ENCODE measurements at regions not wholly inside any gene's neighbourhood (a gene's known extent, or its start where the extent isn't known, plus 50 kb on each side); places are given as distances from the start of the nearest gene placed in this dataset.
"Not testable (repeated sequence)": the region's sequence is repeated elsewhere in the genome, so short reads cannot be mapped to it uniquely, and the experiment has no call there.

GRCh38 chr15:99791881-99792807, 58.9 kb upstream of the LYSMD4 start:
- H3K9me3 Mint-ChIP-seq; H3K36me3 ChIP-seq (ENCODE audit: control insufficient read depth in 2 of 2, extremely low read depth in 1 of 2, insufficient read depth in 1 of 2, low read length in 1 of 2); POLR2A ChIA-PET; H3K4me3 Mint-ChIP-seq; H3K4me1 Mint-ChIP-seq; H3K9me3 ChIP-seq; H3K36me3 Mint-ChIP-seq; H3K4me1 ChIP-seq (ENCODE audit: control insufficient read depth in 1 of 2, extremely low read depth in 1 of 2, insufficient read depth in 2 of 2, low read length in 2 of 2); DNase-seq; H3K27ac Mint-ChIP-seq; H3K4me3 ChIP-seq (ENCODE audit: control insufficient read depth in 1 of 2, extremely low read depth in 1 of 2, low read length in 1 of 2); H3K27me3 ChIP-seq (replicated peaks in 1 of 2; ENCODE audit: control insufficient read depth in 2 of 2, extremely low read depth in 1 of 2, insufficient read depth in 2 of 2, low read length in 1 of 2); ATAC-seq (replicated peaks in 1 of 4); H3K27ac ChIP-seq (ENCODE audit: low read length); CTCF ChIA-PET: not testable (repeated sequence)
- WGBS (ENCODE audit: insufficient coverage) = 93% methylated on average over 9 of the region's 22 CpGs
- H3K27me3 Mint-ChIP-seq = peaks cover 9 to 12% of the 10 kb centered on the region in 2 donors

- H3K4me1 Mint-ChIP-seq; POLR2A ChIA-PET; CTCF ChIA-PET; H3K4me3 ChIP-seq (ENCODE audit: control insufficient read depth in 1 of 2, extremely low read depth in 1 of 2, low read length in 1 of 2); H3K27ac ChIP-seq (ENCODE audit: low read length); H3K4me1 ChIP-seq (ENCODE audit: control insufficient read depth in 1 of 2, extremely low read depth in 1 of 2, insufficient read depth in 2 of 2, low read length in 2 of 2); H3K27me3 ChIP-seq (replicated peaks in 1 of 2; ENCODE audit: control insufficient read depth in 2 of 2, extremely low read depth in 1 of 2, insufficient read depth in 2 of 2, low read length in 1 of 2); H3K36me3 ChIP-seq (ENCODE audit: control insufficient read depth in 2 of 2, extremely low read depth in 1 of 2, insufficient read depth in 1 of 2, low read length in 1 of 2); DNase-seq; H3K9me3 ChIP-seq; H3K36me3 Mint-ChIP-seq; H3K4me3 Mint-ChIP-seq; H3K27ac Mint-ChIP-seq; ATAC-seq (replicated peaks in 1 of 4); H3K9me3 Mint-ChIP-seq: not testable (repeated sequence)
- 82% methylated on average over 4 of the region's 7 CpGs for WGBS (ENCODE audit: insufficient coverage)
- H3K27me3 Mint-ChIP-seq = peaks cover 10 to 12% of the 10 kb centered on the region in 2 donors
Measured at GRCh38 chr15:99790751-99791150, 57.5 kb upstream of the LYSMD4 start.

DNA sequence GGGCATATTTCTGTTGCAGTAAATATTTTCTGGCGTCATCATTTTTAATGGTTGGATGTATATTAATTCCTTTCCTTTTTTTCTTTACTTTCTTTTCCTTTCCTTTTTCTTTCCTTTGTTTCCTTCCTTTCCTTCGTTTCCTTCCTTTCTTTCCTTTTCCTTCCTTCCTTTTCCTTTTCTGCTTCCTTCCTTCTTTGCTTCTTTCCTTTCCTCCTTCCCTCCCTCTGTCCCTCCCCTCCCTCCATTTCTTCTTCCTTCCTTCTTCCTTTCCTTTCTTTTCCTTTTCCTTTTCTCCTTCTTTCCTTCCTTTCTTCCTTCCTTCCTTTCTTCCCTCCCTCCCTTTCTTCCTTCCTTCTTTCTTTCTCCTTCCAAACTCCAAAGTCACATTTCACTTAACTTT, 54.9 kb upstream of the LYSMD4 start:
- H3K4me1 ChIP-seq (ENCODE audit: control insufficient read depth in 1 of 2, extremely low read depth in 1 of 2, insufficient read depth in 2 of 2, low read length in 2 of 2) = no peaks in the 10 kb centered on the region
- H3K36me3 ChIP-seq (ENCODE audit: control insufficient read depth in 2 of 2, extremely low read depth in 1 of 2, insufficient read depth in 1 of 2, low read length in 1 of 2) = peaks cover 0 to 3% of the 10 kb centered on the region in 2 donors
- DNase-seq (no peak), ATAC-seq (replicated peaks in 1 of 4) (no peak)
- Mint-ChIP-seq H3K27me3 (peaks cover 10 to 12% of the 10 kb centered on the region in 2 donors), H3K36me3 (no peaks in the 10 kb centered on the region), H3K27ac (no peak overlapping the region), H3K4me1 (no peaks in the 10 kb centered on the region), H3K4me3 (no peak overlapping the region), H3K9me3 (no peaks in the 10 kb centered on the region)
- no peak overlapping the region for H3K27ac ChIP-seq (ENCODE audit: low read length)
- ChIA-PET POLR2A (no interaction called here), CTCF (interaction anchor here in 1 of 2 donors (0.6 kb wide), 1 partner anchor 745 kb away, joined by 3 read pairs; no protein-coding TSS in a partner anchor)
- H3K27me3 ChIP-seq (replicated peaks in 1 of 2; ENCODE audit: control insufficient read depth in 2 of 2, extremely low read depth in 1 of 2, insufficient read depth in 2 of 2, low read length in 1 of 2) = peaks cover 0 to 4% of the 10 kb centered on the region in 2 experiments
- H3K9me3 ChIP-seq = no peaks in the 10 kb centered on the region
- 38% methylated on average over 1 of the region's 2 CpGs for WGBS (ENCODE audit: insufficient coverage)
- H3K4me3 ChIP-seq (ENCODE audit: control insufficient read depth in 1 of 2, extremely low read depth in 1 of 2, low read length in 1 of 2) = no peak overlapping the region

GRCh38 chr15:99784800-99785199, 51.6 kb upstream of the LYSMD4 start:
- H3K27me3 Mint-ChIP-seq = peaks cover 10 to 12% of the 10 kb centered on the region in 2 donors
- H3K27ac ChIP-seq (ENCODE audit: low read length); H3K27ac Mint-ChIP-seq; DNase-seq; H3K36me3 ChIP-seq (ENCODE audit: control insufficient read depth in 2 of 2, extremely low read depth in 1 of 2, insufficient read depth in 1 of 2, low read length in 1 of 2); H3K4me3 ChIP-seq (ENCODE audit: control insufficient read depth in 1 of 2, extremely low read depth in 1 of 2, low read length in 1 of 2); H3K9me3 ChIP-seq; H3K4me1 ChIP-seq (ENCODE audit: control insufficient read depth in 1 of 2, extremely low read depth in 1 of 2, insufficient read depth in 2 of 2, low read length in 2 of 2); H3K4me3 Mint-ChIP-seq; ATAC-seq (replicated peaks in 1 of 4); H3K4me1 Mint-ChIP-seq; H3K27me3 ChIP-seq (replicated peaks in 1 of 2; ENCODE audit: control insufficient read depth in 2 of 2, extremely low read depth in 1 of 2, insufficient read depth in 2 of 2, low read length in 1 of 2); H3K36me3 Mint-ChIP-seq; H3K9me3 Mint-ChIP-seq; CTCF ChIA-PET: not testable (repeated sequence)
- POLR2A ChIA-PET = interaction anchor here in 1 of 2 donors (0.7 kb wide), 1 partner anchor 32 kb away, joined by 6 read pairs; no protein-coding TSS in a partner anchor
- no CpG with 5 or more reads among the region's 1 CpG for WGBS (ENCODE audit: insufficient coverage)

GRCh38 chr15:99783918-99784619, 50.8 kb upstream of the LYSMD4 start:
- H3K4me3 Mint-ChIP-seq; H3K4me3 ChIP-seq (ENCODE audit: control insufficient read depth in 1 of 2, extremely low read depth in 1 of 2, low read length in 1 of 2); ATAC-seq (replicated peaks in 1 of 4); H3K27ac ChIP-seq (ENCODE audit: low read length); CTCF ChIA-PET; H3K27me3 Mint-ChIP-seq; H3K36me3 Mint-ChIP-seq; H3K4me1 Mint-ChIP-seq; H3K27ac Mint-ChIP-seq; H3K27me3 ChIP-seq (replicated peaks in 1 of 2; ENCODE audit: control insufficient read depth in 2 of 2, extremely low read depth in 1 of 2, insufficient read depth in 2 of 2, low read length in 1 of 2); H3K9me3 Mint-ChIP-seq; H3K4me1 ChIP-seq (ENCODE audit: control insufficient read depth in 1 of 2, extremely low read depth in 1 of 2, insufficient read depth in 2 of 2, low read length in 2 of 2); H3K9me3 ChIP-seq; H3K36me3 ChIP-seq (ENCODE audit: control insufficient read depth in 2 of 2, extremely low read depth in 1 of 2, insufficient read depth in 1 of 2, low read length in 1 of 2); DNase-seq: not testable (repeated sequence)
- no CpG with 5 or more reads among the region's 4 CpGs for WGBS (ENCODE audit: insufficient coverage)
- POLR2A ChIA-PET = interaction anchor here in 1 of 2 donors (0.7 kb wide), 1 partner anchor 32 kb away, joined by 6 read pairs; no protein-coding TSS in a partner anchor

Data from T-cell (primary cell).